ENCODE measurements at regions not wholly inside any gene's neighbourhood (a gene's known extent, or its start where the extent isn't known, plus 50 kb on each side); places are given as distances from the start of the nearest gene placed in this dataset.
"Not testable (repeated sequence)": the region's sequence is repeated elsewhere in the genome, so short reads cannot be mapped to it uniquely, and the experiment has no call there.

DNA sequence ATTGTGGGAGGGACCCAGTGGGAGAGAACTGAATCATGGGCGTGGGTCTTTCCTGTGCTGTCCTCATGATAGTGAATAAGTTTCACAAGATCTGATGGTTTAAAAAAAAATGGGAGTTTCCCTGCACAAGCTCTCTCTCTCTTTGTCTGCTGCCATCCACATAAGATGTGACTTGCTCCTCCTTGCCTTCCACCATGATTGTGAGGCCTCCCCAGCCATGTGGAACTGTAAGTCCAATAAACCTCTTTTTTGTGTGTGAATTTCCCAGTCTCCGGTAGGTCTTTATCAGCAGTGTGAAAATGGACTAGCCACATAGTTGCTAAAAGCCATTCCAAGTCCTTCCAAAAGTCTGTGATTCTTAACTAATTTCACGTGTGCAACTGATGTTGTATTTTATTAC is 91.5 kb downstream of the CDC42EP3 start:
- not testable (repeated sequence) for H3K36me3 ChIP-seq (ENCODE audit: control insufficient read depth, insufficient read depth, low read length); H3K4me1 ChIP-seq (ENCODE audit: control insufficient read depth, insufficient read depth, low read length); H3K27me3 ChIP-seq (ENCODE audit: control insufficient read depth, insufficient read depth, low read length); H3K4me3 ChIP-seq (ENCODE audit: low read length); H3K9ac ChIP-seq (ENCODE audit: low read length); H3K27ac ChIP-seq (ENCODE audit: low read depth, low read length)

GRCh38 chr2:37581433-37581832 is 90.0 kb downstream of the CDC42EP3 start:
- no peaks in the 10 kb centered on the region for H3K4me1 ChIP-seq (ENCODE audit: control insufficient read depth, insufficient read depth, low read length)
- H3K4me3 ChIP-seq (ENCODE audit: low read length): no peak overlapping the region
- no peak overlapping the region for H3K9ac ChIP-seq (ENCODE audit: low read length)
- no peaks in the 10 kb centered on the region for H3K36me3 ChIP-seq (ENCODE audit: control insufficient read depth, insufficient read depth, low read length)
- H3K27ac ChIP-seq (ENCODE audit: low read depth, low read length): no peak overlapping the region
- no peaks in the 10 kb centered on the region for H3K27me3 ChIP-seq (ENCODE audit: control insufficient read depth, insufficient read depth, low read length)

- no peak overlapping the region for H3K27ac ChIP-seq (ENCODE audit: low read depth, low read length)
- H3K27me3 ChIP-seq (ENCODE audit: control insufficient read depth, insufficient read depth, low read length): no peaks in the 10 kb centered on the region
- no peak overlapping the region for H3K9ac ChIP-seq (ENCODE audit: low read length)
- no peak overlapping the region for H3K4me3 ChIP-seq (ENCODE audit: low read length)
- no peaks in the 10 kb centered on the region for H3K36me3 ChIP-seq (ENCODE audit: control insufficient read depth, insufficient read depth, low read length)
- peaks cover 7% of the 10 kb centered on the region for H3K4me1 ChIP-seq (ENCODE audit: control insufficient read depth, insufficient read depth, low read length)
Measured at GRCh38 chr2:37582481-37583220, 88.8 kb downstream of the CDC42EP3 start.

DNA sequence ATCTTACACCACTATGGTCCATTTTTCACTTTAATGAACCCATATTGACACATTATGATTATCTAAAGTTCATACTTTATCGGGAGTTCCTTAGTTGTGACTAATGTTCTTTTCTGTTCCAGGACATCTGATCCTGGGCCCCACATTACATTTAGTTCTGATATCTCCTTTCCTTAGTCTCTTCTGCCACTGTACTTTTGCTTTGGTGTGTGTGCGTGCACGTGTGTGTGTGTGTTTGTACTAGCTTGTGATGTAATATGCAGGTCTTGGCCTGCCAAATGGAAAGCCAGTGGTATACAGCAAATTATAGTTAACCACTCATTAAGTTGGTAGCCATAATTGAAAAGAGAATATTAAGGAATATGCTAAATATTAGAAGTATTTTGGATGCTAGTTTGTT is 88.0 kb downstream of the CDC42EP3 start:
- Histone ChIP-seq H3K4me3 (ENCODE audit: low read length) (no peak overlapping the region), H3K36me3 (ENCODE audit: control insufficient read depth, insufficient read depth, low read length) (no peaks in the 10 kb centered on the region), H3K4me1 (ENCODE audit: control insufficient read depth, insufficient read depth, low read length) (peaks cover 7% of the 10 kb centered on the region), H3K27ac (ENCODE audit: low read depth, low read length) (no peak overlapping the region), H3K27me3 (ENCODE audit: control insufficient read depth, insufficient read depth, low read length) (no peaks in the 10 kb centered on the region), H3K9ac (ENCODE audit: low read length) (no peak overlapping the region)

GRCh38 chr2:37583867-37584266 is 87.6 kb downstream of the CDC42EP3 start:
- H3K27me3 ChIP-seq (ENCODE audit: control insufficient read depth, insufficient read depth, low read length): no peaks in the 10 kb centered on the region
- H3K36me3 ChIP-seq (ENCODE audit: control insufficient read depth, insufficient read depth, low read length): no peaks in the 10 kb centered on the region
- H3K27ac ChIP-seq (ENCODE audit: low read depth, low read length): no peak overlapping the region
- no peak overlapping the region for H3K9ac ChIP-seq (ENCODE audit: low read length)
- H3K4me3 ChIP-seq (ENCODE audit: low read length): no peak overlapping the region
- peaks cover 7% of the 10 kb centered on the region for H3K4me1 ChIP-seq (ENCODE audit: control insufficient read depth, insufficient read depth, low read length)

DNA sequence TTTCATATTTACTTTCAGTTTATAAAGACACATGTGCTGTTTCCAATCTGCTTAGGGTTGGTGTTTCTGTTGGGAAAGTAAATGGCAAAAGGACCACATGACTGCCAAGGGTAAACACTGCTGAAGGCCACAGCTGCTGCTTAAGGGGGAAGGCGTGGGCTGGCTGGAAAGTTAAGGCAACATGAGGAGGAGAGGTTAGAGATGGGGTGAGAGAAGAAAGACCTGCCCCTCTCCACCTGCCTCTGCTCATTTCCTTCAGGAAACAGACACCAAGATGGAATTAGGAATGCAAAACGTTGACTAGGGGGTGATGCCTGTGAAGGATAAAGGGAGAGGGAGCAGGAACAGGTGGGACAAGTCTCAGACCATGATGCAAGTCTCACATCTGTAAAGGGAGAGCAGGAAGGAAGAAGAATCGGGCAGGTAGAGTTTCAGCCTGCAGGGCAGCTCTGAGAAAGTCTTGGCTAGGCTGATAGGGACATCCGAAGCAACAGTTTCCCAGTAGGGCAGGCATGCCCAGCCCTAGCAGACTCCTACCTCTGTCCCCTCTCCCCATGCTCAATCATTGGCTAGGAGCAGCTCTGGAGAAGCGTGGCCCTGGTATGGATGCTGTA is 86.0 kb downstream of the CDC42EP3 start:
- H3K36me3 ChIP-seq (ENCODE audit: control insufficient read depth, insufficient read depth, low read length): no peaks in the 10 kb centered on the region
- H3K27me3 ChIP-seq (ENCODE audit: control insufficient read depth, insufficient read depth, low read length): no peaks in the 10 kb centered on the region
- H3K4me3 ChIP-seq (ENCODE audit: low read length): no peak overlapping the region
- H3K27ac ChIP-seq (ENCODE audit: low read depth, low read length): no peak overlapping the region
- peaks cover 7% of the 10 kb centered on the region for H3K4me1 ChIP-seq (ENCODE audit: control insufficient read depth, insufficient read depth, low read length)
- no peak overlapping the region for H3K9ac ChIP-seq (ENCODE audit: low read length)

GRCh38 chr2:37585982-37586621 is 85.3 kb downstream of the CDC42EP3 start:
- Histone ChIP-seq H3K36me3 (ENCODE audit: control insufficient read depth, insufficient read depth, low read length) (no peaks in the 10 kb centered on the region), H3K4me1 (ENCODE audit: control insufficient read depth, insufficient read depth, low read length) (peaks cover 7% of the 10 kb centered on the region), H3K4me3 (ENCODE audit: low read length) (no peak overlapping the region), H3K27me3 (ENCODE audit: control insufficient read depth, insufficient read depth, low read length) (no peaks in the 10 kb centered on the region), H3K27ac (ENCODE audit: low read depth, low read length) (peak overlapping the region; percentile 38), H3K9ac (ENCODE audit: low read length) (no peak overlapping the region)

DNA sequence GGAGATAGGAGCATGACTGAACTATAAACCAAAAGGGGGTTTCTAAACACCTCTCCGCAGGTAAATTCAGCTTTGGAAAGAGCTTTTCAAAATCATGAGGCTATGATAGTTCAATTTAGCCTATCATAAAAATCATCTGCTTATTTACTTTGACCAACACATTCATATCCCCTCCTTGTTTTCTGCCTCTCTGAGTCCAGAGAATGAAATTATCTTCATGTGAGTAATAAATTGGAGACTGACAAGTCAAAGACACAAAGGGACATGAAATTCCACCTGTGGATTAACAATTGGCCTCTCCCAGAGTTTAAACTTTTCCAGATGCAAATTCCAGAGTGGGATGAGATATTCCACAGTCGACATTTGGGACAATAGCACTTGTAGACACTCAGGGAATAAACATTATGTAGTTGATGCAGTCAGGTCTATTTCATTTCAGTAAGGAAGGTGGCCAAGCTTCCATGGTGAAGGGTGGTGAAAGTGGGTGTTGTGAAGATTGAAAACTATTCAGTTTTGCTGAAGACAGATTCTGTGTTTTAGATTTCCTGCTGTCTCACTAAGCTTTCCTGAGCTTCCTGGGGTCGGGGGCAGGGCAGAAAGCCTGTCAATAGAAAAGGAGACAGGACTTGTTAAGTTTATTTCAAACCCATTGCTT is 84.7 kb downstream of the CDC42EP3 start:
- Histone ChIP-seq H3K36me3 (ENCODE audit: control insufficient read depth, insufficient read depth, low read length) (no peaks in the 10 kb centered on the region), H3K27me3 (ENCODE audit: control insufficient read depth, insufficient read depth, low read length) (no peaks in the 10 kb centered on the region), H3K4me3 (ENCODE audit: low read length) (peak overlapping the region; percentile 23), H3K9ac (ENCODE audit: low read length) (no peak overlapping the region), H3K4me1 (ENCODE audit: control insufficient read depth, insufficient read depth, low read length) (peaks cover 7% of the 10 kb centered on the region), H3K27ac (ENCODE audit: low read depth, low read length) (peak overlapping the region; percentile 38)

- no peak overlapping the region for H3K27ac ChIP-seq (ENCODE audit: low read depth, low read length)
- no peaks in the 10 kb centered on the region for H3K27me3 ChIP-seq (ENCODE audit: control insufficient read depth, insufficient read depth, low read length)
Measured at GRCh38 chr2:37587817-37588216, 83.6 kb downstream of the CDC42EP3 start.

GRCh38 chr2:37588316-37588777 is 83.1 kb downstream of the CDC42EP3 start:
- Histone ChIP-seq H3K9ac (ENCODE audit: low read length) (no peak overlapping the region), H3K4me1 (ENCODE audit: control insufficient read depth, insufficient read depth, low read length) (peaks cover 7% of the 10 kb centered on the region), H3K27ac (ENCODE audit: low read depth, low read length) (no peak overlapping the region), H3K4me3 (ENCODE audit: low read length) (no peak overlapping the region), H3K36me3 (ENCODE audit: control insufficient read depth, insufficient read depth, low read length) (no peaks in the 10 kb centered on the region), H3K27me3 (ENCODE audit: control insufficient read depth, insufficient read depth, low read length) (no peaks in the 10 kb centered on the region)

More at GRCh38 chr2:37587817-37588216, 83.6 kb downstream of the CDC42EP3 start:
- Histone ChIP-seq H3K9ac (ENCODE audit: low read length) (no peak overlapping the region), H3K4me1 (ENCODE audit: control insufficient read depth, insufficient read depth, low read length) (peaks cover 7% of the 10 kb centered on the region), H3K4me3 (ENCODE audit: low read length) (no peak overlapping the region), H3K36me3 (ENCODE audit: control insufficient read depth, insufficient read depth, low read length) (no peaks in the 10 kb centered on the region)

- Histone ChIP-seq H3K4me1 (ENCODE audit: control insufficient read depth, insufficient read depth, low read length) (peaks cover 7% of the 10 kb centered on the region), H3K4me3 (ENCODE audit: low read length) (no peak overlapping the region), H3K27me3 (ENCODE audit: control insufficient read depth, insufficient read depth, low read length) (no peaks in the 10 kb centered on the region), H3K9ac (ENCODE audit: low read length) (no peak overlapping the region), H3K27ac (ENCODE audit: low read depth, low read length) (no peak overlapping the region), H3K36me3 (ENCODE audit: control insufficient read depth, insufficient read depth, low read length) (no peaks in the 10 kb centered on the region)
Measured at GRCh38 chr2:37589298-37589697, 82.1 kb downstream of the CDC42EP3 start.

GRCh38 chr2:37590119-37590571 is 81.3 kb downstream of the CDC42EP3 start:
- Histone ChIP-seq H3K27ac (ENCODE audit: low read depth, low read length) (no peak overlapping the region), H3K4me1 (ENCODE audit: control insufficient read depth, insufficient read depth, low read length) (peaks cover 7% of the 10 kb centered on the region), H3K27me3 (ENCODE audit: control insufficient read depth, insufficient read depth, low read length) (no peaks in the 10 kb centered on the region), H3K4me3 (ENCODE audit: low read length) (no peak overlapping the region), H3K9ac (ENCODE audit: low read length) (peak overlapping the region; percentile 27), H3K36me3 (ENCODE audit: control insufficient read depth, insufficient read depth, low read length) (no peaks in the 10 kb centered on the region)

All from rectal smooth muscle tissue (tissue), 1 donor.